Osteocyte (in vitro differentiated cells): ENCODE measurements at regions not wholly inside any gene's neighbourhood (a gene's known extent, or its start where the extent isn't known, plus 50 kb on each side); places are given as distances from the start of the nearest gene placed in this dataset.

Experiments used
- DNase-seq: peaks from one replicate; pipeline ENCODE4 v3.0.0; 2021; ENCODE audit warnings: mixed read lengths; ENCODE audit not compliant: unreplicated experiment; ENCODE audit errors: extremely low spot score
- H3K27ac Mint-ChIP-seq: one replicate; pipeline ENCODE4 v1.8.0; 2021; ENCODE audit warnings: mild to moderate bottlenecking, mixed read lengths; ENCODE audit not compliant: unreplicated experiment
- H3K27me3 Mint-ChIP-seq: one replicate; pipeline ENCODE4 v1.8.0; 2021; ENCODE audit warnings: mixed read lengths; ENCODE audit not compliant: unreplicated experiment
- H3K36me3 Mint-ChIP-seq: one replicate; pipeline ENCODE4 v1.8.0; 2021; ENCODE audit warnings: mixed read lengths; ENCODE audit not compliant: unreplicated experiment
- H3K4me1 Mint-ChIP-seq: one replicate; pipeline ENCODE4 v1.8.0; 2021; ENCODE audit warnings: mixed read lengths; ENCODE audit not compliant: unreplicated experiment
- H3K4me3 Mint-ChIP-seq: one replicate; pipeline ENCODE4 v1.8.0; 2021; ENCODE audit warnings: mild to moderate bottlenecking, moderate library complexity, mixed read lengths; ENCODE audit not compliant: unreplicated experiment
- H3K9me3 Mint-ChIP-seq: one replicate; pipeline ENCODE4 v1.8.0; 2021; ENCODE audit warnings: mixed read lengths; ENCODE audit not compliant: unreplicated experiment
- CTCF ChIP-seq: fragments of 200-600 bp; sonication (generic); IDR thresholded peaks from 2 replicates; pipeline ENCODE4 v1.5.0; 2021; ENCODE audit warnings: antibody characterized with exemption, mild to moderate bottlenecking, moderate library complexity

DNA sequence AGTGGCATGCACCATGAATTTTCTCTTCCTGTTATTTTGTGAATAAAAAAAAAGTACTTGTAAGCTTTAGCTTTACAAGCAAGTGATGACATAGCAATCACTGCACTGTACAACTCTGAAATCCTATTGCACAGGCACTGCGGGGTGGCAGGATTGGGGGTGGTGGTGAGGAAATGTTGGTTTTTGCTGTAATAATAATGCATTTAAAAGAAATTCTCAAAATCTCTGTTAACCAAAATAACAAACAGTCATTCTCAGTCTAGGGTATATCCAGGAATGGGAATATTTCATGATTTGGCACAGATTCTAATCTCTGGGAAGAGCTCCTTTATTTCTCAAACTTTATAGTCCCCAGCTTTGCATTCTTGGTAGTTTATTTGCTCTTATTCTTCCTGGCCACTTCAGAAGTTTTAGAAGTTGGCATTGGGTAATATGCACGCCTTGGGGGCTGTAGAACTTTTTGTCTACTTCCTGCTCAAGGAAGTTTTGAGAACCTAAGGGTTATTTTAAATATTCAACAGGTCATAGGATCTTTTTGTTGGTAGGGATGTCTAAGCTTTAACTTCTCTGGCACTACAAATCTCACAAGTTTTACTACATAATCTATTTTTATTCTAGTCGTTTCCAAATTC, 353.0 kb upstream of the KLF12 start:
- no peaks in the 10 kb centered on the region for H3K36me3 Mint-ChIP-seq
- DNase-seq = no peak
- H3K4me3 Mint-ChIP-seq = peak overlapping the region; percentile 18
- no peak for TF ChIP-seq CTCF
- H3K4me1 Mint-ChIP-seq = peaks cover 17% of the 10 kb centered on the region
- no peaks in the 10 kb centered on the region for H3K9me3 Mint-ChIP-seq
- H3K27ac Mint-ChIP-seq = peak overlapping the region; percentile 73
- H3K27me3 Mint-ChIP-seq = no peaks in the 10 kb centered on the region

DNA sequence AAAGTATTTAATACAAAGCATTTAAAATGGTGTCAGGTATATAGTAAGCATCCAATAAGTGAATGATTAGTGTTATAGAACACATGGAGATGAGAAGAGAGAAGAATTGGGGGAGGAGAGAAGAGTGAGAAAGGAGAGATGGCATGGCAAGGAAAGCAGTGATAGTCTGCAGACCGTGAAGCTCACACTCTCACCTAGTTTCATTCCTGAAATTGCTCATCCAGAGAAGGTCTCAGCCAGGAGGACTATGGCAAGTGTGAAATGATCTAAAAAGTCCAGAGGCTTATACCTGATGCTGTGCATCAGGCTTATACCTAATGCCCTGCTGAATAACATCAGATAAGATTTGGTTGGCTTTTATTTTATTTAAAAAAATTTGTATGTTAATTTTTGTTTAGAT, 351.6 kb upstream of the KLF12 start:
- H3K9me3 Mint-ChIP-seq = no peaks in the 10 kb centered on the region
- no peaks in the 10 kb centered on the region for H3K27me3 Mint-ChIP-seq
- TF ChIP-seq CTCF = no peak
- DNase-seq = no peak
- H3K4me3 Mint-ChIP-seq = no peak overlapping the region
- no peaks in the 10 kb centered on the region for H3K36me3 Mint-ChIP-seq
- peaks cover 17% of the 10 kb centered on the region for H3K4me1 Mint-ChIP-seq
- no peak overlapping the region for H3K27ac Mint-ChIP-seq

- H3K27me3 Mint-ChIP-seq = no peaks in the 10 kb centered on the region
- peaks cover 16% of the 10 kb centered on the region for H3K4me1 Mint-ChIP-seq
- H3K4me3 Mint-ChIP-seq = no peak overlapping the region
- H3K9me3 Mint-ChIP-seq = peaks cover 4% of the 10 kb centered on the region
- no peaks in the 10 kb centered on the region for H3K36me3 Mint-ChIP-seq
- no peak overlapping the region for H3K27ac Mint-ChIP-seq
- TF ChIP-seq CTCF = no peak
- no peak for DNase-seq
These were observed 344.9 kb upstream of the KLF12 start for GRCh38 chr13:74479124-74479523.

DNA sequence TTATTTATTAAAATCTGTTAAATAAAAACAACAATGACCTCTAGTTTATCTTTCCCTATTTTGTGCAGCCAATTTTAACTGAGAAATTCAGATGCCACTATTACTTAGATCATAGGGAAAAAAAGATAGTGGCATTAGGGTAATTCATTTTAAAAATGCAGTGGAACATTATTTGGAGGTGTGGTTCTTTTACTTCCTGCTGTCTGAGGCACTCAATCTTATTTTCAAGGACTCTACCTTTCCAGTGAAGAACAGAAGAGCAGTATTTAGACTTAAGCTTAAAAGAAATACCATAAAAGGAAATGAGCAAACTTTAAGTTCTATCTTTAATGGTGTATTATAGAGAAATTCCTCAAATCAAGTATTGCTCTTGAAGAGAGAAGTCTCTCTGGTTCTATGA, 342.6 kb upstream of the KLF12 start:
- no peaks in the 10 kb centered on the region for H3K36me3 Mint-ChIP-seq
- peaks cover 16% of the 10 kb centered on the region for H3K4me1 Mint-ChIP-seq
- no peak for TF ChIP-seq CTCF
- DNase-seq = no peak
- H3K27me3 Mint-ChIP-seq = no peaks in the 10 kb centered on the region
- peaks cover 4% of the 10 kb centered on the region for H3K9me3 Mint-ChIP-seq
- H3K27ac Mint-ChIP-seq = no peak overlapping the region
- no peak overlapping the region for H3K4me3 Mint-ChIP-seq

GRCh38 chr13:74476365-74476764, 342.2 kb upstream of the KLF12 start:
- Mint-ChIP-seq H3K9me3 (peaks cover 4% of the 10 kb centered on the region), H3K27ac (no peak overlapping the region), H3K4me1 (peaks cover 16% of the 10 kb centered on the region), H3K27me3 (no peaks in the 10 kb centered on the region), H3K36me3 (no peaks in the 10 kb centered on the region), H3K4me3 (no peak overlapping the region)
- TF ChIP-seq CTCF = no peak
- no peak for DNase-seq
